ENCODE measurements at regions not wholly inside any gene's neighbourhood (a gene's known extent, or its start where the extent isn't known, plus 50 kb on each side); places are given as distances from the start of the nearest gene placed in this dataset.

GRCh38 chr7:101743241-101743994 lies 74.0 kb upstream of the CUX1 start:
- Histone ChIP-seq H4K20me1 (replicated peaks; ENCODE audit: control insufficient read depth, extremely low read depth, insufficient read depth, low read length) (no peaks in the 10 kb centered on the region), H3K9ac (replicated peaks; ENCODE audit: extremely low read depth, insufficient read depth, low read length) (no peak overlapping the region), H3K4me1 (ENCODE audit: control insufficient read depth, extremely low read depth, insufficient read depth, low read length) (no peaks in the 10 kb centered on the region), H3K4me2 (ENCODE audit: insufficient read depth, low read length) (peak overlapping the region; percentile 27), H3K79me2 (ENCODE audit: control insufficient read depth, insufficient read depth, low read length) (no peaks in the 10 kb centered on the region), H3K27ac (ENCODE audit: insufficient read depth, low read depth, low read length) (no peak overlapping the region), H3K9me1 (replicated peaks; ENCODE audit: control insufficient read depth, extremely low read depth, insufficient read depth, low read length) (no peaks in the 10 kb centered on the region), H2AFZ (ENCODE audit: low read depth, low read length) (peak overlapping the region; percentile 79), H3K36me3 (ENCODE audit: control insufficient read depth in 2 of 2, extremely low read depth in 1 of 2, insufficient read depth in 2 of 2, low read length in 2 of 2) (no peaks in the 10 kb centered on the region), H3K9me3 (replicated peaks; ENCODE audit: control insufficient read depth, insufficient read depth, low read length) (no peaks in the 10 kb centered on the region), H3K4me3 (replicated peaks in 1 of 3; ENCODE audit: insufficient read depth in 1 of 3, low read depth in 1 of 3, low read length in 3 of 3) (peak overlapping the region in 2 of 3 experiments; percentile 15 to 35), H3K27me3 (ENCODE audit: control insufficient read depth in 2 of 2, insufficient read depth in 2 of 2, low read length in 2 of 2) (peaks cover 2 to 5% of the 10 kb centered on the region in 2 experiments)
- peak; percentile 59 for DNase-seq (ENCODE audit: low read depth, low spot score)
- intact Hi-C loops (cut with micrococcal nuclease) (loop anchor here (1.0 to 5.0 kb wide), 3 partner anchors 51 to 493 kb away; no protein-coding TSS in a partner anchor), dilution Hi-C loops (cut with MboI; ENCODE audit: extremely low pct_ligation_motif_present, low sequenced_read_pairs) (no loop called here)
- peak; percentile 80 for FAIRE-seq
- CTCF ChIA-PET = interaction anchor here (0.6 to 3.0 kb wide), 23 partner anchors 8 to 530 kb away, joined by 3 to 25 read pairs (median 5); no protein-coding TSS in a partner anchor
- no TSS peak for BruUV-seq (replicated peaks)
- POLR2A ChIA-PET = no interaction called here
- TF ChIP-seq POLR2A (IDR thresholded peaks at IDR 0.05; ENCODE audit: low read depth, low read length) (no peak), EZH2 (IDR thresholded peaks at IDR 0.05; ENCODE audit: borderline replicate concordance, low read depth, low read length, severe bottlenecking) (peak; percentile 53), CTCF (IDR thresholded peaks at IDR 0.05; ENCODE audit: extremely low read depth in 1 of 2, insufficient read depth in 1 of 2, low read depth in 1 of 2, low read length in 2 of 2) (peak; percentile 43 to 49)
- TF ChIP-seq, protein P1, sequence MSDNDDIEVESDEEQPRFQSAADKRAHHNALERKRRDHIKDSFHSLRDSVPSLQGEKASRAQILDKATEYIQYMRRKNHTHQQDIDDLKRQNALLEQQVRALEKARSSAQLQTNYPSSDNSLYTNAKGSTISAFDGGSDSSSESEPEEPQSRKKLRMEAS (IDR thresholded peaks at IDR 0.05; ENCODE audit: insufficient read depth, insufficient read length) = no peak
